Fibroblast of lung (primary cell): ENCODE measurements at regions not wholly inside any gene's neighbourhood (a gene's known extent, or its start where the extent isn't known, plus 50 kb on each side); places are given as distances from the start of the nearest gene placed in this dataset.

Source experiments
- CTCF ChIP-seq, 2 donors: IDR thresholded peaks in 1 of 2; conservative IDR thresholded peaks in 1 of 2; 1 replicate in 1 of 2; 2 replicates in 1 of 2; pipeline ENCODE4 v1.5.1; 2011 to 2012; ENCODE audit warnings: low read length in 2 of 2, control low read depth in 1 of 2, inconsistent platforms in 1 of 2, low read depth in 1 of 2, mild to moderate bottlenecking in 1 of 2
- EZH2 ChIP-seq: IDR thresholded peaks from 2 replicates; pipeline ENCODE4 v1.5.1; 2012; ENCODE audit warnings: low read length, control low read depth, mild to moderate bottlenecking; ENCODE audit errors: missing control alignments

- TF ChIP-seq CTCF (conservative IDR thresholded peaks at IDR 0.05 in 1 of 2, IDR thresholded peaks at IDR 0.05 in 1 of 2; ENCODE audit: low read depth in 1 of 2, low read length in 2 of 2) (no peak), EZH2 (no peak)
Observed at GRCh38 chr17:37797206-37797605, 52.3 kb upstream of the HNF1B start.
